ENCODE measurements at regions not wholly inside any gene's neighbourhood (a gene's known extent, or its start where the extent isn't known, plus 50 kb on each side); places are given as distances from the start of the nearest gene placed in this dataset.

- Mint-ChIP-seq H3K27ac (no peak overlapping the region), H3K4me3 (no peak overlapping the region)
Measured at GRCh38 chr5:4976902-4977301, 163.2 kb upstream of the ADAMTS16 start.

GRCh38 chr5:4977416-4978110 lies 162.6 kb upstream of the ADAMTS16 start:
- H3K36me3 Mint-ChIP-seq = no peaks in the 10 kb centered on the region
- H3K27ac Mint-ChIP-seq = no peak overlapping the region
- no peak overlapping the region for H3K4me3 Mint-ChIP-seq
- H3K27me3 Mint-ChIP-seq (ENCODE audit: low read depth) = peaks cover 29% of the 10 kb centered on the region
- no peak for TF ChIP-seq CTCF (IDR thresholded peaks at IDR 0.05; ENCODE audit: unreplicated experiment)
- no peak for DNase-seq (ENCODE audit: low spot score in 2 of 2, unreplicated experiment in 2 of 2)
- no peaks in the 10 kb centered on the region for H3K9me3 Mint-ChIP-seq
- no peaks in the 10 kb centered on the region for H3K4me1 Mint-ChIP-seq

More at GRCh38 chr5:4976902-4977301, 163.2 kb upstream of the ADAMTS16 start:
- no peak for TF ChIP-seq CTCF (IDR thresholded peaks at IDR 0.05; ENCODE audit: unreplicated experiment)
- no peaks in the 10 kb centered on the region for H3K4me1 Mint-ChIP-seq
- H3K9me3 Mint-ChIP-seq = no peaks in the 10 kb centered on the region
- no peak for DNase-seq (ENCODE audit: low spot score in 2 of 2, unreplicated experiment in 2 of 2)
- peaks cover 29% of the 10 kb centered on the region for H3K27me3 Mint-ChIP-seq (ENCODE audit: low read depth)
- H3K36me3 Mint-ChIP-seq = no peaks in the 10 kb centered on the region

DNA sequence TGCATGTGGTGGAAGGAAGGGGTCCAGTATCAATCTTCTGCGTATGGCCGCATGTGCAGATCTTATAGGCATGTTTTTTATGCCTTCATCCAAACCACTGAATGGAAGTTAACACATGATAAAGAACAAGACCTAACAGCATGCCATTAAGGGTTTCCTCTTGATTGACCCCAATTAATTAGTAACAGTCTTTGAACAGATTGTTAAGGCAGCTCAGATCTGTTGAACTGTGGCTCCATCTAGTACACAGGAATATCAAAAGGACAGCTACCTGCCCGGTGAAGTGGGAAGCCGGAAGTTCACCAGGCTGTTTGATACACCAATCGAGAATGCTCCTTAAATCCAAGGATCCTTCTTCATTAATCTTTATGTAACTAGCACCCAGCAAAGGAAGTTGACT lies 159.9 kb upstream of the ADAMTS16 start:
- Mint-ChIP-seq H3K4me1 (no peaks in the 10 kb centered on the region), H3K36me3 (no peaks in the 10 kb centered on the region), H3K27me3 (ENCODE audit: low read depth) (peaks cover 35% of the 10 kb centered on the region), H3K9me3 (no peaks in the 10 kb centered on the region), H3K4me3 (no peak overlapping the region), H3K27ac (no peak overlapping the region)
- no peak for TF ChIP-seq CTCF (IDR thresholded peaks at IDR 0.05; ENCODE audit: unreplicated experiment)
- no peak for DNase-seq (ENCODE audit: low spot score in 2 of 2, unreplicated experiment in 2 of 2)

DNA sequence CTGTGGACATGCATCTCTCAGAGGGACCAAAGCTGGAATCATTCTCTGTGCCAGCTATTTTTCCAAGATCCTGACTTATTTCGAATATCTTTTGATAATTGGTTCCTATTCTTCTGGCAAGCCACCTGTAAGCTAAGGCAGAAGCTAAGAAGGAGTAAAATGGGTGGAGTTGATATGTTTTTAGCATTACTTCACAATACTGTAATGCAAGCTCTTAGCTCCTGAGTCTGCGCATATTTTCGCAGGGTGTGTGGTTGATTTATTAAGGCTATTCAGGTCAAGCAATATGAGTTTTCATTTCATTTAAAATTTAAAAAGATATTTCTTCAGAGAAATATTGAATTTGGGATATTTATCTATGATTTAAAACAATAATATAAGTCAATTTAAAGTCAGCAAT lies 158.5 kb upstream of the ADAMTS16 start:
- DNase-seq (ENCODE audit: low spot score in 2 of 2, unreplicated experiment in 2 of 2) = no peak
- Mint-ChIP-seq H3K4me3 (no peak overlapping the region), H3K4me1 (no peaks in the 10 kb centered on the region), H3K9me3 (no peaks in the 10 kb centered on the region), H3K36me3 (no peaks in the 10 kb centered on the region), H3K27me3 (ENCODE audit: low read depth) (peaks cover 34% of the 10 kb centered on the region), H3K27ac (no peak overlapping the region)
- no peak for TF ChIP-seq CTCF (IDR thresholded peaks at IDR 0.05; ENCODE audit: unreplicated experiment)

DNA sequence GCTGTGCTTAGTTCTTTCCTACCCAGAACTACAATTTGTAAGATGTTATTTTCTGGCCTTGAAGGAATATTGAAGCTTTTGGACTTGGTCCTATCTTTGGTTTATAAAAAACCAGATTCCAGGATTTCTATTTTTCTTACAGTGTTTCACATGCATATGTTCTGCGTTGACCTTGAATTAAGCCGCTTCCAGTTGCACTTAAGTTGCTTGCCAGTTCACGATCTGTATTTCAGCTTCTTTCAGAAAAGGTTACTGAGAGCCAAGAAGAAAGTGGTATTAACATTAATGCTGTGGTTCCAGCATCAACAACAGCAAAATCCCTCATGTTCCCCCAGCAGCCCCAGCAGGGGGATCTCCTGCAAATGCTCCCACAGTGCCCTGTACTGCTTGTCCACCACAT lies 156.4 kb upstream of the ADAMTS16 start:
- DNase-seq (ENCODE audit: low spot score in 2 of 2, unreplicated experiment in 2 of 2) = no peak
- Mint-ChIP-seq H3K4me1 (no peaks in the 10 kb centered on the region), H3K36me3 (no peaks in the 10 kb centered on the region), H3K27ac (no peak overlapping the region), H3K9me3 (no peaks in the 10 kb centered on the region), H3K4me3 (no peak overlapping the region), H3K27me3 (ENCODE audit: low read depth) (peaks cover 33% of the 10 kb centered on the region)
- TF ChIP-seq CTCF (IDR thresholded peaks at IDR 0.05; ENCODE audit: unreplicated experiment) = no peak

DNA sequence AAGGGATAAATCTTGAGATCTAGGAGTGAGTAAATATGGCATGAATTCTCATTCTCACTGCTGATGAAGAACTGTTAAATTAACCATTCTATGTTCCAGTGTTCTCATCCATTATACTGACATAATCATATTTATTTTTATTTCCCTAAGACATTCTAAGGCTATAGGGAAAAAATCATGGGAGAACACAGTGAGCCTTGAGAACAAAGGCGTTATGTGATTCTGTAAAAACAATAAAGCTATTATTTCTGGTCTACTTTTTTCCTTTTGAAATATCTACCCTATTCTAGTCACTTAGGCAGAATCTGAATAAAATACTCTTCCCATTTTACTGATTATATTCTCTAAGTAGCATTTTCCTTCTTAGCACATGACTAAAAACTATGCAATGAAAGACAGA lies 155.7 kb upstream of the ADAMTS16 start:
- H3K4me3 Mint-ChIP-seq = no peak overlapping the region
- no peak overlapping the region for H3K27ac Mint-ChIP-seq
- no peak for DNase-seq (ENCODE audit: low spot score in 2 of 2, unreplicated experiment in 2 of 2)
- H3K4me1 Mint-ChIP-seq = no peaks in the 10 kb centered on the region
- no peak for TF ChIP-seq CTCF (IDR thresholded peaks at IDR 0.05; ENCODE audit: unreplicated experiment)
- no peaks in the 10 kb centered on the region for H3K9me3 Mint-ChIP-seq
- no peaks in the 10 kb centered on the region for H3K36me3 Mint-ChIP-seq
- peaks cover 30% of the 10 kb centered on the region for H3K27me3 Mint-ChIP-seq (ENCODE audit: low read depth)
